NCI-H1694 (cell line): ENCODE measurements at regions not wholly inside any gene's neighbourhood (a gene's known extent, or its start where the extent isn't known, plus 50 kb on each side); places are given as distances from the start of the nearest gene placed in this dataset.
"Not testable (repeated sequence)": the region's sequence is repeated elsewhere in the genome, so short reads cannot be mapped to it uniquely, and the experiment has no call there.

Experiments
- DNase-seq: peaks from one replicate; lab custom pipeline; 2025; lab: John Stamatoyannopoulos, UW

- DNase-seq: no peak
These were observed 324.0 kb upstream of the POT1 start for GRCh38 chr7:125253452-125254190.

DNA sequence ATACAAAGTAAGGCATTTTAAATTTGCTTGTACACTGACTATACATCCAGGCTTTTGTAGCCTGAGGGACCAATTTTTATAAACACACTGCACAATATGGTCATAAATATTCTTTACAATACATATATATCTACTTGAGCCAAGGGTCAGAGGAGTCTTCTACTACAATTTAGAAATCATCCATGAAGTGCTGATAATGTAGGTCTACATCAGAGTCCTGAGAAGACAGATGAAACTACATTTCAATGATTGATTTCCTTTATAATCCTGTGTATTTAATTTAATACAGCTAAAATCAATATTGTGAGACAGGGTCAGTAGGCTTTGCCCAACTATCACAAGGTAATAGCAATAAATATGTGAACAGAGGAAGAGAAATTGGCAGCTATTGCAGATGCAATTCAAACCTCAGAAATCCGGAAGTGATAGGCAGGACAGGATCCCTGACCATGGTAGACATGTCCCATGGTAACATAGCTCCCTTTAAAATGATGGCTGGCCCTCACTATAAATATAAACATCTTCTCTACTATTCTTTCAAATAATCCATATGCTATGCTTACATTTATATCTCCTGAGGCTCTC lies 318.0 kb upstream of the POT1 start:
- no peak for DNase-seq

GRCh38 chr7:125246706-125247105 lies 317.1 kb upstream of the POT1 start:
- DNase-seq: no peak

- no peak for DNase-seq
These were observed 311.9 kb upstream of the POT1 start for GRCh38 chr7:125241548-125241947.

DNA sequence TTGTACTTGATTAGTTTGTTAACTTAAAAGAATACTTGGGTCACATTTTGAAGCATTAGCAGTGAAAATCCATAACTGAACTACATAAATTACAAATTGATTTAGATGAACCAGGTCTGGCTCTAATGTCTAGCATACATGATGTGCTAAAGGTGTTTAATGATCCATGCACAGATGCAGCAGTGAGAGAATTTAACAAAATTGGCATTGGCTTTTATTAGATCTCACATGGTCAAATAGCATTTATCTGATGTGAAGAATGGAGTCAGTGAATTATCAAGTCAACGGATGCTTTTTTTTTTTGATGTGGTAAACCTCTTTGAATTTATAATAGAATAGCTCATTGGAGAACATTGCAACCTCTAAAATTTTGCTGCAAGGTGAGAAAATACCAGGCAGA lies 293.0 kb upstream of the POT1 start:
- peak; percentile 20 for DNase-seq

- DNase-seq: no peak
These were observed 288.5 kb upstream of the POT1 start for GRCh38 chr7:125218076-125218475.

GRCh38 chr7:125201002-125201401 lies 271.4 kb upstream of the POT1 start:
- no peak for DNase-seq

DNA sequence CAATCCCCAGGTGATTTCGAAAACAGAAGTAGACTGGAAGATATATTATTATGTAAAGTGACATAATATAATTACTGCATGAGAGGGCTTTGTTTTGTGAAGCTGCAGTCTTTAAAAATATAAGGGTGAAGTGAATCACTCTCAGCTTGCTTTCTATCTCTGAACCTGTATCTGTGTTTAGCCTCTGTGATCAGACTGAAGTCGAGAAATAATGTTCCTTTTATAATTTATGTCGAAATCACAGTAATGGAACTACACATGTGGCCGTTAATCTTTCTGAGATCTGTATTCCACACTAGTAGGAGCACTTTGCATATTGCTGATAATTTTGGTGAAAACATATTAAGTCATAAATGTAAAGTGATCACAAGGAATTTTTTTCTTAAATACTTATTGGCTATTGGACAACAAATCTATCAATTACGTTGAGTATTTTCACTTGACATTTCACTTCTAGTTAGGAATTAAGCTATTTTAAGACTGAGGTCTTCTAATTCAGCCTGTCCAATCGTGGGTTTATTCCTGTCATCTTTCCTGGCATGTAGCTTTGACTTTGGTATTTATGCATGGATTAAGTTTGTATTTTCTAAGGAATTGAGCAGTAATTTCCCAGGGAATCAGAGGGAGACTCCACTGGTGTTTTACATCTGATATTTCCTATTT lies 268.2 kb upstream of the POT1 start:
- DNase-seq: no peak

- DNase-seq: no peak
These were observed 265.5 kb upstream of the POT1 start for GRCh38 chr7:125195156-125195555.

- DNase-seq: no peak
These were observed 263.6 kb upstream of the POT1 start for GRCh38 chr7:125193263-125193662.

DNA sequence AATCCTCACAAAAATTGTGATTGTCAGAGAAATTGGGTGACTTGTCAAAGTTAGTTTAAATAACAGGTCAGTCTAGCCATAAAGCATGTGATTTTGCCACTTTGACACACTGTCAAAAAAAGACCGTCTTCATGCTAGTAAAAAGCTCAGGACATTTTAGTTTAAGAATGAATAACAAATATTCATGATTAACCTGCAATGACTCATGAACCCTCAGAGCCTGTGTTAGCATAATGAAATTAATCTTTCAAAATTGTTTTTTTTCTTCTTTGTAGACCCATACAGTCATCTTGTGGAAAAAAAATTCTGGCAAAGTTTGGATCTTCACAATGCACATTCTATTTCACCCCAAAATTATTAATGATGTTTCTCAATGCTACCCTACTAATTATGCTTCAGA lies 255.2 kb upstream of the POT1 start:
- no peak for DNase-seq

- not testable (repeated sequence) for DNase-seq
These were observed 252.1 kb upstream of the POT1 start for GRCh38 chr7:125181569-125182267.

DNA sequence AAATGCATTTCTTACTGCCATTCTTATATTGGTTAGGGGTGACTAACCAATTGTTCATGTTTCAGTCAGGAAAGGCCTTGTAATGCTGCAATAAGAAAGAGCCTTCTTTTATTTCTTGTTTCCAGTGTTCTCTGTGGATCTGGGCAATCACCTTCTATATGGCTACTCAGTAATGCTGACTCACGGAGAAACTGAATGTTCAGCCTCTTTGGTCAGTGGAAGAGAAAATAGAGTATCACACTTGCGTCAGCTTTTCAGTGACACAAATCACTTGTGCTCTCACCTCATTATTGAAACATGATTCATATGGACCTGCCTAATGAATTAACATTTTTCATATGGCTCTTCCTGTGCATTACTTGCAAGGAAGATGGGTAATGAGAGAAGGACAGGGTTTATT lies 243.9 kb upstream of the POT1 start:
- no peak for DNase-seq

DNA sequence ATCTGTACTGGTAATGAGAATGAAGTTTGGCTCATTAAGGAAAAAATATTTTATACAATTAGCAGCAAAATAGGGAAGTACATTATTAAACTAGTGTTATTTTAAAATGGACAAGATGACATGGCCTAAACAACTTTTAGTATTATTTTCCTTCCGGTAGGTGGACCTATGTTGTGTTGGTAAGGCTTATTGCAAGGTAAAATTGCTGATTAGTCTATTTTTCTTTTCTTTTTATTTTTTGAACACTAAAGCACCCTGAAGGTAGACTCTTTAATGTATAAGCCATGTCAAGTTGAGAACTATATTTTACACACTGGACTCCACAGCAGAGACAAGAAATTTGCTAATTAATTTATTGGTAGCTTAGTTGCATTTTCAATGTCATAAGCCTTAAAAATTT lies 239.5 kb upstream of the POT1 start:
- DNase-seq: no peak

- DNase-seq: no peak
These were observed 225.3 kb upstream of the POT1 start for GRCh38 chr7:125154930-125155329.

GRCh38 chr7:125149151-125149550 lies 219.5 kb upstream of the POT1 start:
- no peak for DNase-seq

- no peak for DNase-seq
These were observed 217.4 kb upstream of the POT1 start for GRCh38 chr7:125147047-125147446.

DNA sequence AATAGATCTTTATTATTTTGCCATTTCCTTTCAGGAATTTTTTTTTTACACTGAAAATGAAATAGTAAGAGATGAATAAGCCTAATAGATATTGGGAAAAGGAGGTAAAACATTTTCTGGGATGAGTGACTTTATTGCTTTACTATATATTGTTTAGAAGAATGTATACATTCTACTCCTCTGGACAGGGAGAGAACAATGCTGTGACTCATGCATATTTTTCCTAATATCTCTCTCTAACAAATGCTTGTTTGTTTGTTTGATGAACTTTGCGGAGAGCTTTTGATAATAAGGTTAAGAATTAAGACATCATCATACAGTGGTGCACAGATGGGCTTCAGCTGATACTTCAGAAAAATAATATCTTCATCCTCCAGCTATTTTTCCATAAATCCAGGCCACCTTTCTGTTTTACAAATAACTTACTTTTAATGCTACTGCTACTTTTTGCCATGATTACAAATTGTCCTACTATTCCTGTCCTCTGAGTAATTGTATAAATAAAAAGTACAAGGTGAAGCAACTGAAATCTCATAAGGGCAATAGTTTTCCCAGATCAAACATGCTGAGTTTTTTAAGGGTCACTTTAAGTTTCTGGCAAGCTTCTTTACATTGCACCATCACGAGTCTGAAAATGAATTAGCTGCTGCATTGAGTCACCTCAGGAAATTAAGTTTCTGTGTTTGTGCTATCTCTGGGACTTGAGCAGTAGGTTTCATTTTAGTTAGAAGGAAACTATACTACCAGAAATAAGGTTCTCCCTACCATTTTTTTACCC lies 207.3 kb upstream of the POT1 start:
- no peak for DNase-seq

DNA sequence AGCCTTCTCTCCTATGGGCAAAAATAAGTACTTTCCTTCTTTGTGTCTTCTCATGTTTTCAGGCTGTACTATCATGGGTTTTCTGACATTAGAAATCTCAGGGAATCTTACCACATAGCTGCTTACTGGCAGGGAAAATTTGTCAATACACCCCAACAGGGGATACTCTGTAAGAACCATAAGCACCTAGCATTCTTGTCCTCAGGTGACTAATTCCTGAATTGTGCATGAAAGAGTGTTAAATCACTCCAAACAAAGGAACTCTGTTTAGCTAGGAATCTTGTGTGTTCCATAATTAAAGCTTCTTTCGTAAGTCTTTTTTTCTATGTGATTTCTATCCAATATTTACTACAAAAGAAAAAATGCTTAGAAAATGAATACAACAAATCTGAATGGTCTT lies 206.7 kb upstream of the POT1 start:
- no peak for DNase-seq

- DNase-seq: no peak
These were observed 200.5 kb upstream of the POT1 start for GRCh38 chr7:125130173-125130572.

DNA sequence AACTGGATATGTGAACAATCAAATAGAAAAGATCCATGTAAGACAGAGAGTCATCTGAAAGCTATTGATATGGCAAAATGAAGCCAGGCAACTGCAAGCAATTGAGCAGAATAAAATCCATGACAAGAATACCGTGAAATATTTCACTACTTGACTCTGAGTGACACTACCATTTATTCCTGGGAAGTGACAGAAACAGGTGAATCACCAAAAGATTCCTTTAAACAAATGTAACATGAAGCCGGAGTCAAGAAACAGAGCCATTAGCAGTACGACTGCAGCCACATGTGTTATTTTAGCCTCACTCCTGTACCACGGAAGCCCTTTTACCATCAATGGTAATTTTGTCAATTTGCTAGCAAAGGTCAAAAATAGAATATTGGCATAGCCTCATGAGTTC lies 197.7 kb upstream of the POT1 start:
- DNase-seq: no peak

GRCh38 chr7:125126376-125126775 lies 196.8 kb upstream of the POT1 start:
- DNase-seq: no peak
